HAP-1 (cell line): ENCODE measurements at regions not wholly inside any gene's neighbourhood (a gene's known extent, or its start where the extent isn't known, plus 50 kb on each side); places are given as distances from the start of the nearest gene placed in this dataset.
"Not testable (repeated sequence)": the region's sequence is repeated elsewhere in the genome, so short reads cannot be mapped to it uniquely, and the experiment has no call there.

Experiments used
- DNase-seq, 2 experiments: peaks; one replicate each; pipeline ENCODE4 v3.0.0-alpha.2; 2016 to 2020; ENCODE audit warnings: low spot score in 2 of 2
- H3K27me3 ChIP-seq: fragments of 250-450 bp; sonication (Bioruptor Pico); 2 replicates; pipeline ENCODE4 v1.5.1; 2020; ENCODE audit warnings: low read depth, mild to moderate bottlenecking, moderate library complexity
- H3K36me3 ChIP-seq: fragments of 250-450 bp; sonication (Bioruptor Pico); replicated peaks from 2 replicates; pipeline ENCODE4 v1.5.1; 2020; ENCODE audit warnings: mild to moderate bottlenecking
- H3K4me1 ChIP-seq: fragments of 250-450 bp; sonication (Bioruptor Pico); 2 replicates; pipeline ENCODE4 v1.5.1; 2020; ENCODE audit warnings: mild to moderate bottlenecking
- H3K4me3 ChIP-seq: fragments of 250-450 bp; sonication (Bioruptor Pico); 2 replicates; pipeline ENCODE4 v1.5.1; 2020; ENCODE audit warnings: mild to moderate bottlenecking, moderate library complexity
- H3K9me3 ChIP-seq: fragments of 250-450 bp; sonication (Bioruptor Pico); 2 replicates; pipeline ENCODE4 v1.5.1; 2020; ENCODE audit warnings: mild to moderate bottlenecking, moderate library complexity
- in situ Hi-C: fragments of 300-500 bp; cut with MboI; formaldehyde crosslinking; loops from 3 replicates; pipeline ENCODE4 v1.14.3; 2020; ENCODE audit warnings: low sequenced_read_pairs, inconsistent platforms, mixed read lengths

DNA sequence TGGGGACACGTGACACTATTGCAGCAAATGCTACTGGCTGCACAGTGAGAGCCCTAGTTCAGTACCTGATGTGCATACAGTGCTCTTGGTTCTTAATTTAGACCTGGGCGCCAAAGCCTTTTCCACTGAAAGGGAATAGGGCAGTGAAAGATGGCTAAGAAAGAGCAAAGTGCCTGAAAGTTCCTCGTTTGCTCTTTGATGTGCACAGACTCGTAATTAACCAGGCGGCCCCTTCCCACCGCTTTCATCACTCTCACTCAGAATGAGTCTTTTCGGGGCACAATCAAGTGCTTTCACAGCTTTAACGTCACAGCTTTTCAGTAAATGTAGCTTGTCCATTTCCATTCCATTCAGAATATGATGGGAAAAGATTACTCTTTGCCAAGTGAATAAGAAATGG, 116.6 kb upstream of the ADRA1B start:
- Histone ChIP-seq H3K36me3 (no peaks in the 10 kb centered on the region), H3K27me3 (no peaks in the 10 kb centered on the region), H3K4me1 (no peaks in the 10 kb centered on the region), H3K4me3 (no peak overlapping the region), H3K9me3 (no peaks in the 10 kb centered on the region)
- in situ Hi-C loops: no loop called here
- DNase-seq: no peak

DNA sequence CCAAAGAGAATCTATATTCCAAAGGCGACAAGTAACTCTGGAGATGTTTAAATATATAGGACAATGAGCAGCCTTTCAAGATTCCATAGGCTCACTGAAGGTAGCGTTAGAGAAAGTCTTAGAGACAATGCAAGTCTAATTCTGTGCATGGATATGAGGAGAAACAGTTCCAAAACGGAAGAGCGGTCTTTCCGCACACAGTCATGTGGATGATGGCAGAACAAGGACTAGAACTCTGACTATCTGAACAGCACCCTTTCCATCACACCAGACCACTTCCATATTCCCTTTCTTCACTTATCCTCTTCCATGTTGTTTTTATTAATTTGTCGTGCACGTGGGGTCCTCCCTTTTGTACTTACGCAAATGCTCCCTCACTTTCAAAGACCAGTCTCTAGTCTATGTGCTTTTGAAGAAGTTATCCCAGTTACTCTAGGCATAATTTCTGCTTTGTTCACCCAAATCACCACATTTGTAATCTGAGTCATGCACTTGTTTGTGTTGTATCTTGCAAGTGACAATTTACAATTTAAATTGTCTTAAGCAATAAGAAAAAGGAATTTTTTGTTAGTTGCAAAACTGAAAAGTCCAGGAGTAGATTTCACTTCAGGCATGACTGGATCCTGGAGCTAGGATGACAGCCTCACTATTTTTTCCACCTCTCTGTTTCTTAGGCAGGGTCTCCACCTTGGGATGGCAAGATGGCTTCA, 116.0 kb upstream of the ADRA1B start:
- no peaks in the 10 kb centered on the region for H3K9me3 ChIP-seq
- H3K4me1 ChIP-seq: no peaks in the 10 kb centered on the region
- no peaks in the 10 kb centered on the region for H3K36me3 ChIP-seq
- no peaks in the 10 kb centered on the region for H3K27me3 ChIP-seq
- DNase-seq: no peak
- in situ Hi-C loops: no loop called here
- no peak overlapping the region for H3K4me3 ChIP-seq

DNA sequence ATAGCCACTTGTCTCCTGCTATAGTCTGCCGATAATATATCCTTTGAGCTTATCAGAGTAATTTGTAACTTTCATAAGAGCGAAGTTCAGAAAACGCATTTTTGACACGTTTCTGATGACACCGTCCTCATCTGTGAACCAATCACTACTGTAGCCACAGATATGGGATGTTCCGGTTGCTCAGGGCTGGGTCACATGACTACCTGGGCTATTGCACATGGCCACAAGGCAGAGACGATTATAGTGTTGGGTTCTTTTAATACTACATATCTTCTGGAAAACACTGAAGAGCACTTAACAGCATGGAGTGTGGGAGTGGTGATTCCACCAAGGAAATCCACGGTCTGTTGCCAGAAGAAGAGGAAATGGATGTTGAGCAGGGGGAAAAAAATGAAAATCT, 115.0 kb upstream of the ADRA1B start:
- H3K27me3 ChIP-seq: no peaks in the 10 kb centered on the region
- DNase-seq: no peak
- no peaks in the 10 kb centered on the region for H3K9me3 ChIP-seq
- H3K4me3 ChIP-seq: no peak overlapping the region
- no peaks in the 10 kb centered on the region for H3K36me3 ChIP-seq
- no peaks in the 10 kb centered on the region for H3K4me1 ChIP-seq
- in situ Hi-C loops: no loop called here

DNA sequence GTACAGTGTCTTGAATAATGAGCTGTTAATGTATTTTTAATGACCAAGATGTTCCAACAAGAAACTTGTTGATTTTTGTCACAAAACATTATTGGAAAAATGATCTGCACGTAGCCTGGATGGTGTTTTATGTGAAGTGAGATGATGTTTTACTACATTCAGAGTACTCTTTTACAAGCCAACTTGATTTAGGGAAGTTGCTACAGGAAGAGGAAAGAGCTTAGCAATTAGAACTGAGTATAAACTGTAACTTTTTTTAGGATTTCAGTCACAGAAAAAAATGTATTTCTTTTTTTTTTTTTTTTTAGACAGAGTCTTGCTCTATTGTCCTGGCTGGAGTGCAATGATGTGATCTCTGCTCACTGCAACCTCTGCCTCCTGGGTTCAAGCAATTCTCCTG, 113.6 kb upstream of the ADRA1B start:
- H3K9me3 ChIP-seq: no peaks in the 10 kb centered on the region
- H3K4me3 ChIP-seq: no peak overlapping the region
- no peaks in the 10 kb centered on the region for H3K27me3 ChIP-seq
- in situ Hi-C loops: no loop called here
- H3K36me3 ChIP-seq: no peaks in the 10 kb centered on the region
- DNase-seq: no peak
- no peaks in the 10 kb centered on the region for H3K4me1 ChIP-seq

DNA sequence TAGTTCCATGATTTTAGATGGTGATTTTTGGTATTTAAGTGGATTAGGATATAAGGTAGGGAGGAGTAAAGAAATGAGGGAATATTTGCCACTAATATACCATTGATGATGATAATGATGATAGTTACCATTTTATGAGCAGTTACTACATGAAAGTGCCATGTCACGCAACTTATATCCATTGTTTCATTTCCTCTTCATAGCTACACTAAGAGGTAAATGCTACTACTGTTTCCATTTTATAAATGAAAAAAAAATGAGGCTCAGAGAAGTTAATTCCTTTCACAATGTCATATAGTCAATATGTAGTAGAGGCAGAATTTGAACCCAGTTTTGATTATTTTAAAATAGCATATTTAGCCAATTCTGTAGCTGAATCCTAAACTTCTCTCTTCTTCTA, 112.2 kb upstream of the ADRA1B start:
- Histone ChIP-seq H3K9me3 (no peaks in the 10 kb centered on the region), H3K4me3 (no peak overlapping the region), H3K4me1 (no peaks in the 10 kb centered on the region), H3K27me3 (no peaks in the 10 kb centered on the region), H3K36me3 (no peaks in the 10 kb centered on the region)
- DNase-seq: no peak
- in situ Hi-C loops: no loop called here

DNA sequence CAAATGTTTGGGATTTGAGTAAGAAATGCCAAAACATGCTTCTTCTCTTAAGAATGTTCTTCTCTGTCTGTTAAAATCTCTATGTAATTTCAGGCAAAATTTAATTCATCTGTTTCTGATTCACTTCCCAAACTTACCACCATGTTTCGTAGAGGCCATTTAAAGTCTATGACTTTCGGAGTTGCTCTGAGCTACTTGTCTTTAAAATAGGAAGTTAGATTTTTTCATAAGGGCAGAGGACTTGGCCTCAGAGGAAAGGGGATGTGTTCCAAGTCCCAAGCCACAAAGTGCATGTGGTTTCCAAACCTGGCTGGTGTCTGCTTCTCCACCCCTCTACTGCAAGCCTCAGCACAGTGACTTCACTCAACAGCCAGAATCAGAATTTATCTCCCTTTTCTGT, 111.3 kb upstream of the ADRA1B start:
- Histone ChIP-seq H3K9me3 (no peaks in the 10 kb centered on the region), H3K4me1 (no peaks in the 10 kb centered on the region), H3K4me3 (no peak overlapping the region), H3K27me3 (no peaks in the 10 kb centered on the region; the same call in 1 of the 2 replicates), H3K36me3 (no peaks in the 10 kb centered on the region)
- DNase-seq: no peak
- in situ Hi-C loops: no loop called here

DNA sequence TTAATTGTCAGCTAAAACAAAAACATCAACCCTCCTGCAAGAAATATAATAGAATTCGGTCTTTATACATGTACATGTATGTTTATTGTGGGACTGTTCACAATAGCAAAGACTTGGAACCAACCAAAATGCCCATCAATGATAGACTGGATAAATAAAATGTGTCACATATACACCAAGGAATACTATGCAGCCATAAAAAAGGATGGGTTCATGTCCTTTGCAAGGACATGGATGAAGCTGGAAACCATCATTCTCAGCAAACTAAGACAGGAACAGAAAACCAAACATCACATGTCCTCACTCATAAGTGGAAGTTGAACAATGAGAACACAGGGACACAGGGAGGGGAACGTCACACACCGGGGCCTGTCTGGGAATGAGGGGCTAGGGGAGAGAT, 109.1 kb upstream of the ADRA1B start:
- H3K27me3 ChIP-seq, in situ Hi-C loops, DNase-seq, H3K36me3 ChIP-seq, H3K4me1 ChIP-seq, H3K4me3 ChIP-seq, H3K9me3 ChIP-seq: not testable (repeated sequence)

DNA sequence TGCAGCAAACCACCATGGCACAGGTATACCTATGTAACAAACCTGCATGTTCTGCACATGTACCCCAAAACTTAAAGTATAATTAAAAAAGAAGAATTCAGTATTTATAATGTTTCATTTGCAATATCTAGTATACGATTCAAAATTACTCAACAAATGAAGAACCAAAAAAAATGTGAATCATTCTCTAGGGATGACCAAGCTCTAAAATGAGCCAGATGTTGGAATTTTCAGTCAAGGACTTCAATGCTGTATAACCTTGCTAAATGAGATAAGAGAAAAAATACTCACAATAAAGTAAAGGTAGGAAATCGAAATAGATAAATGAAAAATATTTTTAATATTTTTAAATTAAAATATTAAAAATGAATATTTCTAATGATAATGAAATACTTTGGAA, 108.7 kb upstream of the ADRA1B start:
- H3K27me3 ChIP-seq: no peaks in the 10 kb centered on the region; the same call in 1 of the 2 replicates
- in situ Hi-C loops: no loop called here
- H3K4me3 ChIP-seq: no peak overlapping the region
- DNase-seq: no peak
- H3K9me3 ChIP-seq: no peaks in the 10 kb centered on the region
- no peaks in the 10 kb centered on the region for H3K4me1 ChIP-seq
- no peaks in the 10 kb centered on the region for H3K36me3 ChIP-seq

DNA sequence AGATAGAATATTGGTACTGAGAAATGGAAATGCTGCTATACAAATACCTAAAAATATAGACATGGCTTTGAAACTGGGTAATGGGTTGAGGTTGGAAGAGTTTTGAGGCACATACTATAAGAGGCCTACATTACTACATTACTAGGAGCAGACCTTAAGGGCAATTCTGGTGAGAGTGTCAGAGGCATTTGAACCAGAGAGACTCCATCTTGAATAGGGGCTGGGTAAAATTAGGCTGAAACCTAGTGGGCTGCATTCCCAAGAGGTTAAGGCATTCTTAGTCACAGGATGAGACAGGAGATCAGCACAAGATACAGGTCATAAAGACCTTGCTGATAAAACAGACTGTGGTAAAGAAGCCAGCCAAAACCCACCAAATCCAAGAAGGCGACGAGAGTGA, 104.6 kb upstream of the ADRA1B start:
- no peaks in the 10 kb centered on the region for H3K9me3 ChIP-seq
- no peaks in the 10 kb centered on the region for H3K4me1 ChIP-seq
- no peak overlapping the region for H3K4me3 ChIP-seq
- DNase-seq: no peak
- H3K27me3 ChIP-seq: no peaks in the 10 kb centered on the region; the same call in 1 of the 2 replicates
- no peaks in the 10 kb centered on the region for H3K36me3 ChIP-seq
- in situ Hi-C loops: no loop called here

DNA sequence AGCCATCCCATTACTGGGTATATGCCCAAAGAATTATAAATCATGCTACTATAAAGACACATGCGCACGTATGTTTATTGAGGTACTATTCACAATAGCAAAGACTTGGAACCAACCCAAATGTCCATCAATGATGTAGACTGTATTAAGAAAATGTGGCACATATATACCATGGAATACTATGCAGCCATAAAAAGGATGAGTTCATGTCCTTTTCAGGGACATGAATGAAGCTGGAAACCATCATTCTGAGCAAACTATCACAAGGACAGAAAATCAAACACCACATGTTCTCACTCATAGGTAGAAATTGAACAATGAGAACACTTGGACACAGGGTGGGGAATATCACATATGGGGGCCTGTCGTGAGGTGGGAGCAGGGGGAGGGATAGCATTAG, 103.5 kb upstream of the ADRA1B start:
- H3K9me3 ChIP-seq, H3K4me1 ChIP-seq, H3K4me3 ChIP-seq, H3K36me3 ChIP-seq, DNase-seq, in situ Hi-C loops, H3K27me3 ChIP-seq: not testable (repeated sequence)

DNA sequence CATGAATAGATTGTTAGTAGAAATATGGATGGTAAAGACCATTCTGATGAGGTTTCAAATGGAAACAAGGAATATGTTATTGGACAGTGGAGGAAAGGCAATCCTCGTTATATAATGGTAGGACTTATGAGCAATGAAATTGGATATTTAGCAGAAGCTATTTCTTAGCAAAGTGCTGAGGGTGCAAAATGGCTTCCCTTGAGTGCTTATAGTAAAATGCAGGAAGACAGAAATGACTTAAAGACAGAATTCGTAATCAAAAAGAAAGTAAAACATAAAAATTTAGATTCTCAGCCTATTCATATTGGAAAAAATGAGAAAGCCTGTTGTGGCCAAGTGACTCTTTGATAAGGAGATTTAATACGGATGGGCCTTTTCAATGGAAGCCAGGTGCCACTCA, 102.1 kb upstream of the ADRA1B start:
- Histone ChIP-seq H3K4me1 (no peaks in the 10 kb centered on the region), H3K27me3 (no peaks in the 10 kb centered on the region; the same call in 1 of the 2 replicates), H3K36me3 (no peaks in the 10 kb centered on the region), H3K4me3 (no peak overlapping the region), H3K9me3 (no peaks in the 10 kb centered on the region)
- no peak for DNase-seq
- in situ Hi-C loops: no loop called here

DNA sequence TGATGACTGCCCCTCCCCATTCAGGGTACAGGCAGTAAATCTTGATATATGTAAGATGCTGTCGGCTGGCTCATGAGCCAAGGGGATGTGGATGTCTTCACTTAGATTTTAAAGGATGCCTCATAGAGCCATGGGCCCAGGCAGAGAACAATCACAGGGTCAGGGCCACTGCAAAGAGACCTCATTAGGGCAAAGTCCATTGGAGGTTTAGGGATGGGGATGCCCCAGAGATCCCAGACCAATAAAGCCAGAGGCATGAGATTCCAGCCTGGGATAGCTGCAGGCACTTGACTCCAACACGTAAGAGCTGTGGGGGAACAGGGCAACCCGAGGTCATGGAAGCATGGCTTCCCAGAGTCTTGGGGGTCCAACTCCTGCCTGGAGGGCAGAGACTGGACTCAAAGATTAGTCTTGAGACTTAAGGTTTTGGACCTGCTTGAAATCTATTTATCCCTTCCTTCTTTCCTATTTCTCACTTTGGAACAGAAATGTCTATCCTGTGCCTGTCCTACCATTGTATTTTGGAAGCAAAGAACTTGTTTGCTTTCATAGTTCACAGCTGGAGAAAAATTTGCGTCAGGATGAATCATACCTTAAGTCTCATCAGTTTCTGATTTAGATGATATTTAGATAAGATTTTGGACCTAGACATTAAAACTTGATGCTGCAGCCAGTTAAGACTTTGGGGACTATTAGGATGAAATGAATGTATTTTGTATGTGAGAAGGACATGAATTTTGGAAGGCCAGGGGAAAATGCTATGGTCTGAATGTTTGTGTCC, 101.3 kb upstream of the ADRA1B start:
- H3K36me3 ChIP-seq: no peaks in the 10 kb centered on the region
- no peaks in the 10 kb centered on the region for H3K27me3 ChIP-seq
- H3K4me1 ChIP-seq: no peaks in the 10 kb centered on the region
- DNase-seq: no peak
- no peaks in the 10 kb centered on the region for H3K9me3 ChIP-seq
- no peak overlapping the region for H3K4me3 ChIP-seq
- in situ Hi-C loops: no loop called here

DNA sequence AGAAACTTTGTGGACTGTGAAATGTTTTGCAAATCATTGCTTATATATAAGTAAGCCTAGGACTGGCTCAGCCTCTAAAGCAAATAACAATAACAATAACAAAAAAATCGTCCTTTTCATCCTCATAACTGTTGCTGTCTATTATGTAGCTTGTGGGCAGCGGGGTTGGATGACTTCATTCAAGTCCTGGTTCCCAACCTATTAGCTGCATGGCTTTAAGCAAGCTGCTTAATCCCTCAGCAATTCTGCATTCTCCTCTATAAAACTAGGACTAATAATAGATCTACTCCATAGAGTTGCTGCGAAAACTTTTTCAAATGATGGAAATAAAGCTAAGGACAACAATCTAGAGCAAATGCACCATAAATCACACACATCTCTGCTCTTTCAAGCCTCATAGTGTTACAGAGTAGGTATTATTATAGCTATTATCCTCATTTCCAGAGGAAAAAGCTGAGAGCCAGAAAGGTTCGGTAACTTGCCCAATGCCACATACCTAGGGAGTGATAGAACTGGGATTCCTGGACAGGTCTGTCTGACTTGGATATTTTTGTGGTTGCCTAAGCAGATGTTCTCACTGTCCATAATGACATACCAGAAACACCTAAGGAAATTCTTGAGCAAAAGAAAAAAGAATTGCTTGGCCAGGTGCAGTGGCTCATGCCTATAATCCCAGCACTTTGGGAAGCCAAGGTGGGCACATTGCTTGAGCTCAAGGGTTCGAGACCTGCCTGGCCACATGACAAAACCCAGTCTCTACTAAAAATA, 98.8 kb upstream of the ADRA1B start:
- in situ Hi-C loops: no loop called here
- DNase-seq: no peak
- H3K9me3 ChIP-seq: no peaks in the 10 kb centered on the region
- H3K4me1 ChIP-seq: no peaks in the 10 kb centered on the region
- H3K27me3 ChIP-seq: peaks cover 6% of the 10 kb centered on the region; the same call in 1 of the 2 replicates
- no peaks in the 10 kb centered on the region for H3K36me3 ChIP-seq
- H3K4me3 ChIP-seq: no peak overlapping the region
